ENCODE measurements at regions not wholly inside any gene's neighbourhood (a gene's known extent, or its start where the extent isn't known, plus 50 kb on each side); places are given as distances from the start of the nearest gene placed in this dataset.

GRCh38 chr18:39494211-39494896, 1928.8 kb upstream of the CELF4 start:
- 38% methylated on average over 3 of the region's 3 CpGs for WGBS
- Histone ChIP-seq H3K4me1 (ENCODE audit: control insufficient read depth in 4 of 4, insufficient read depth in 4 of 4, low read length in 3 of 4) (no peaks in the 10 kb centered on the region), H3K27me3 (ENCODE audit: control insufficient read depth in 4 of 4, insufficient read depth in 4 of 4, low read length in 3 of 4) (no peaks in the 10 kb centered on the region), H3K4me3 (ENCODE audit: low read depth in 1 of 3, low read length in 3 of 3) (no peak overlapping the region), H3K27ac (ENCODE audit: low read depth in 1 of 2, low read length in 2 of 2) (no peak overlapping the region), H3K9me3 (ENCODE audit: control insufficient read depth in 4 of 4, low read length in 3 of 4) (no peaks in the 10 kb centered on the region), H3K9ac (ENCODE audit: low read depth in 1 of 2, low read length in 2 of 2) (no peak overlapping the region), H3K36me3 (ENCODE audit: control insufficient read depth in 4 of 4, insufficient read depth in 3 of 4, low read depth in 1 of 4, low read length in 3 of 4) (no peaks in the 10 kb centered on the region)
- DNase-seq (ENCODE audit: low spot score): no peak
- TF ChIP-seq RXRA (IDR thresholded peaks at IDR 0.05) (peak in 1 of 2 donors; percentile 16), EGR1 (IDR thresholded peaks at IDR 0.05; ENCODE audit: low read depth in 2 of 2) (no peak)

DNA sequence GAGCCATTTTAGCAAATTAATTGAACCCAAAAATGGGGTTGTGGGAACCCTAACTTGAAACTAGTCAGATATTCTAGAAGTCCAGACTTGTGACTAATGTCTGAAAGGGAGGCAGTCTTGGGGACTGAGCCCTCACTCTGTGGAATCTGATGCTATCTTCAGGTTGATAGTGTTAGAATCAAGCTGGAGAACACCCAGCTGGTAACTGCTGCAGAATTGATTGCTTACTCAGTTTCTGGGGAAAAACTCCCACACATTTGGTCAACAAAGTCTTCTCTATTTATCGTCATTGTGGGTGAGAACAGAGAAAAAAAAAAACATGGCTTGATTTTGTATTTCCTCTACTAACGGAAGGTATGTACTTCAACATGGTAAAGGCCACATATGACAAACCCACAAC, 1925.8 kb upstream of the CELF4 start:
- Histone ChIP-seq H3K4me1 (ENCODE audit: control insufficient read depth in 4 of 4, insufficient read depth in 4 of 4, low read length in 3 of 4) (no peaks in the 10 kb centered on the region), H3K27me3 (ENCODE audit: control insufficient read depth in 4 of 4, insufficient read depth in 4 of 4, low read length in 3 of 4) (no peaks in the 10 kb centered on the region), H3K36me3 (ENCODE audit: control insufficient read depth in 4 of 4, insufficient read depth in 3 of 4, low read depth in 1 of 4, low read length in 3 of 4) (no peaks in the 10 kb centered on the region), H3K9ac (ENCODE audit: low read depth in 1 of 2, low read length in 2 of 2) (no peak overlapping the region), H3K4me3 (ENCODE audit: low read depth in 1 of 3, low read length in 3 of 3) (no peak overlapping the region), H3K9me3 (ENCODE audit: control insufficient read depth in 4 of 4, low read length in 3 of 4) (no peaks in the 10 kb centered on the region), H3K27ac (ENCODE audit: low read depth in 1 of 2, low read length in 2 of 2) (no peak overlapping the region)
- no peak for TF ChIP-seq JUND (IDR thresholded peaks at IDR 0.05)
- TF ChIP-seq ATF3 (IDR thresholded peaks at IDR 0.05): no peak
- TF ChIP-seq, protein P1, sequence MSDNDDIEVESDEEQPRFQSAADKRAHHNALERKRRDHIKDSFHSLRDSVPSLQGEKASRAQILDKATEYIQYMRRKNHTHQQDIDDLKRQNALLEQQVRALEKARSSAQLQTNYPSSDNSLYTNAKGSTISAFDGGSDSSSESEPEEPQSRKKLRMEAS (IDR thresholded peaks at IDR 0.05): no peak
- no peak for TF ChIP-seq FOXA1 (IDR thresholded peaks at IDR 0.05)
- TF ChIP-seq FOXA2 (IDR thresholded peaks at IDR 0.05): no peak
- no peak for TF ChIP-seq HNF4G (IDR thresholded peaks at IDR 0.05)
- TF ChIP-seq RXRA (IDR thresholded peaks at IDR 0.05): no peak
- TF ChIP-seq RAD21 (IDR thresholded peaks at IDR 0.05): no peak
- no peak for TF ChIP-seq NR2F2 (IDR thresholded peaks at IDR 0.05)
- no peak for TF ChIP-seq SP1 (IDR thresholded peaks at IDR 0.05)
- TF ChIP-seq CTCF (IDR thresholded peaks at IDR 0.05; ENCODE audit: low read depth, low read length, missing input control): no peak
- no peak for TF ChIP-seq TAF1 (conservative IDR thresholded peaks at IDR 0.05)
- TF ChIP-seq HNF4A (conservative IDR thresholded peaks at IDR 0.05): no peak
- TF ChIP-seq, protein P2, sequence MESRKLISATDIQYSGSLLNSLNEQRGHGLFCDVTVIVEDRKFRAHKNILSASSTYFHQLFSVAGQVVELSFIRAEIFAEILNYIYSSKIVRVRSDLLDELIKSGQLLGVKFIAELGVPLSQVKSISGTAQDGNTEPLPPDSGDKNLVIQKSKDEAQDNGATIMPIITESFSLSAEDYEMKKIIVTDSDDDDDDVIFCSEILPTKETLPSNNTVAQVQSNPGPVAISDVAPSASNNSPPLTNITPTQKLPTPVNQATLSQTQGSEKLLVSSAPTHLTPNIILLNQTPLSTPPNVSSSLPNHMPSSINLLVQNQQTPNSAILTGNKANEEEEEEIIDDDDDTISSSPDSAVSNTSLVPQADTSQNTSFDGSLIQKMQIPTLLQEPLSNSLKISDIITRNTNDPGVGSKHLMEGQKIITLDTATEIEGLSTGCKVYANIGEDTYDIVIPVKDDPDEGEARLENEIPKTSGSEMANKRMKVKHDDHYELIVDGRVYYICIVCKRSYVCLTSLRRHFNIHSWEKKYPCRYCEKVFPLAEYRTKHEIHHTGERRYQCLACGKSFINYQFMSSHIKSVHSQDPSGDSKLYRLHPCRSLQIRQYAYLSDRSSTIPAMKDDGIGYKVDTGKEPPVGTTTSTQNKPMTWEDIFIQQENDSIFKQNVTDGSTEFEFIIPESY (IDR thresholded peaks at IDR 0.05): no peak
- no peak for TF ChIP-seq GABPA (IDR thresholded peaks at IDR 0.05 in 1 of 2, conservative IDR thresholded peaks at IDR 0.05 in 1 of 2)
- TF ChIP-seq, protein P3, sequence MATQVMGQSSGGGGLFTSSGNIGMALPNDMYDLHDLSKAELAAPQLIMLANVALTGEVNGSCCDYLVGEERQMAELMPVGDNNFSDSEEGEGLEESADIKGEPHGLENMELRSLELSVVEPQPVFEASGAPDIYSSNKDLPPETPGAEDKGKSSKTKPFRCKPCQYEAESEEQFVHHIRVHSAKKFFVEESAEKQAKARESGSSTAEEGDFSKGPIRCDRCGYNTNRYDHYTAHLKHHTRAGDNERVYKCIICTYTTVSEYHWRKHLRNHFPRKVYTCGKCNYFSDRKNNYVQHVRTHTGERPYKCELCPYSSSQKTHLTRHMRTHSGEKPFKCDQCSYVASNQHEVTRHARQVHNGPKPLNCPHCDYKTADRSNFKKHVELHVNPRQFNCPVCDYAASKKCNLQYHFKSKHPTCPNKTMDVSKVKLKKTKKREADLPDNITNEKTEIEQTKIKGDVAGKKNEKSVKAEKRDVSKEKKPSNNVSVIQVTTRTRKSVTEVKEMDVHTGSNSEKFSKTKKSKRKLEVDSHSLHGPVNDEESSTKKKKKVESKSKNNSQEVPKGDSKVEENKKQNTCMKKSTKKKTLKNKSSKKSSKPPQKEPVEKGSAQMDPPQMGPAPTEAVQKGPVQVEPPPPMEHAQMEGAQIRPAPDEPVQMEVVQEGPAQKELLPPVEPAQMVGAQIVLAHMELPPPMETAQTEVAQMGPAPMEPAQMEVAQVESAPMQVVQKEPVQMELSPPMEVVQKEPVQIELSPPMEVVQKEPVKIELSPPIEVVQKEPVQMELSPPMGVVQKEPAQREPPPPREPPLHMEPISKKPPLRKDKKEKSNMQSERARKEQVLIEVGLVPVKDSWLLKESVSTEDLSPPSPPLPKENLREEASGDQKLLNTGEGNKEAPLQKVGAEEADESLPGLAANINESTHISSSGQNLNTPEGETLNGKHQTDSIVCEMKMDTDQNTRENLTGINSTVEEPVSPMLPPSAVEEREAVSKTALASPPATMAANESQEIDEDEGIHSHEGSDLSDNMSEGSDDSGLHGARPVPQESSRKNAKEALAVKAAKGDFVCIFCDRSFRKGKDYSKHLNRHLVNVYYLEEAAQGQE (IDR thresholded peaks at IDR 0.05): no peak
- no peak for TF ChIP-seq EGR1 (IDR thresholded peaks at IDR 0.05; ENCODE audit: low read depth in 2 of 2)
- no peak for TF ChIP-seq YY1 (IDR thresholded peaks at IDR 0.05)
- DNase-seq (ENCODE audit: low spot score): no peak
- WGBS: 47% methylated on average over 2 of the region's 2 CpGs

All from liver (tissue), 8 donors.